GM06990 (cell line): ENCODE measurements at regions not wholly inside any gene's neighbourhood (a gene's known extent, or its start where the extent isn't known, plus 50 kb on each side); places are given as distances from the start of the nearest gene placed in this dataset.

Experiments
- DNase-seq: peaks from one replicate; pipeline ENCODE4 v3.0.0-alpha.2; 2011; ENCODE audit not compliant: insufficient read length; ENCODE audit errors: extremely low read depth
- H3K27me3 ChIP-seq: replicated peaks from 2 replicates; pipeline ENCODE4 v1.6.0; 2011; ENCODE audit warnings: low read length; ENCODE audit not compliant: control insufficient read depth, insufficient read depth
- H3K36me3 ChIP-seq: 2 replicates; pipeline ENCODE4 v1.5.1; 2011; ENCODE audit warnings: low read length; ENCODE audit not compliant: control insufficient read depth, insufficient read depth
- H3K4me3 ChIP-seq: replicated peaks from 2 replicates; pipeline ENCODE4 v1.5.1; 2011; ENCODE audit warnings: low read depth, mild to moderate bottlenecking, control low read depth, low read length
- CTCF ChIP-seq: IDR thresholded peaks from 2 replicates; pipeline ENCODE4 v1.5.1; 2011; ENCODE audit warnings: low read length, control low read depth, mild to moderate bottlenecking, inconsistent platforms; ENCODE audit not compliant: insufficient read depth, poor library complexity, severe bottlenecking

DNA sequence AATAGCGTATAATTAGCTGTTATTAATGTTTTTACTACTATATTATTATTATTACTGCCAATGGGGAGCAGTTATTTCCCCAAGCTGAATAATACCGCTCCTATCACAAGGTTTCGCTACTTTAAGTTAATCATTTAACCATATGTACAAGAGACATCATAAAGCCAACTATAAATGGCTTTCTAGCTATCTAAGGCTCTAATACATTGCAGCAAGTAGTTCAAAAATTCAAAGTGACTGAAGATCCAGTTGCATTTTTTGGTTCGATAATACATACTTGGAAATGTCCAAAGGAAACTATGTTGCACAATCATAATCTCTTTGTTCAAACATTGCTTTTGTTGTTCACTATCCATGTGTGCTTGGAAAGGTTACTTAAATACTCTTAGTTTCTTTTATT, 952.0 kb upstream of the MBL2 start:
- TF ChIP-seq CTCF: no peak
- H3K27me3 ChIP-seq: no peaks in the 10 kb centered on the region

DNA sequence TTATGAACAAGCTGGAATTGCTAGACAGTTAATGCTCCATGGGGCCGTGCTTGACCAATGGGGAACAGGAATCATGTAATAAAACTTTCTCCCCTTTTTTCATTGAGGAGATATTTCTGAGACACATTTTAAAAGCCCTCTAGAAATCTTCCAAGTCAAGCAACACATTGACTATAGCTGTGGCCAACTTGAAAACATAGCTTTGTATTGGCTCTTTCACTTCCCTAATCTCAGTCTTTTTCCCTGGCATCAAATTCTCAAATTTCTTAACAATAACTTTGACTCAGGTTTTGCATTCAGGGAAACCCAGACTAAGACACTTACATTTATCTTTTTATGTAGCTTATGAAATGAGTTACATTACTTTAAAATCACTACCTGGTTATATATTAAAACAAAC, 947.1 kb upstream of the MBL2 start:
- Histone ChIP-seq H3K36me3 (no peaks in the 10 kb centered on the region), H3K4me3 (no peak overlapping the region), H3K27me3 (no peaks in the 10 kb centered on the region)
- no peak for DNase-seq
- no peak for TF ChIP-seq CTCF

More for the DNA sequence above, 952.0 kb upstream of the MBL2 start:
- no peak for DNase-seq
- Histone ChIP-seq H3K36me3 (no peaks in the 10 kb centered on the region), H3K4me3 (no peak overlapping the region)

- DNase-seq: no peak
- Histone ChIP-seq H3K27me3 (no peaks in the 10 kb centered on the region), H3K4me3 (no peak overlapping the region), H3K36me3 (no peaks in the 10 kb centered on the region)
- TF ChIP-seq CTCF: no peak
These were observed 943.6 kb upstream of the MBL2 start for GRCh38 chr10:53716156-53716555.

DNA sequence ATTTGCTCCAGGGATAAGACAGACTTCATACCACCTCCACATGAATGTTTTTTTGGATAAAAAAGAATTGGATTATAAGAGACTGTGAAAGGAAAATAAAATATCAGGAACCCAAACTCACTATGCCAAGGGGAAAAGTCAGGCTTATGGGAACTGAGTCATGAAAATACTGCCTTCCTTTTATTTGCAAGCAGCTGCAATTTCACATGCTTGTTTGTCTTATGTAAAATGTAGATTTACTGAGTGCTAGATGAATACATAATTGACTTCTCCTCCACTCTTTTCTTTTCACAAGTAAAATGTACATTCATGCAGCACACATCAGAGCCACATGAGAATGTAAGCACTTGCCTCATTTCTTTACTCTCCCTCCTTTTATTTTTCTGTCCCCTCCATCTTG, 940.8 kb upstream of the MBL2 start:
- TF ChIP-seq CTCF: no peak
- H3K36me3 ChIP-seq: no peaks in the 10 kb centered on the region
- H3K4me3 ChIP-seq: no peak overlapping the region
- no peaks in the 10 kb centered on the region for H3K27me3 ChIP-seq
- DNase-seq: no peak

GRCh38 chr10:53702489-53702888, 929.9 kb upstream of the MBL2 start:
- Histone ChIP-seq H3K27me3 (no peaks in the 10 kb centered on the region), H3K4me3 (no peak overlapping the region), H3K36me3 (no peaks in the 10 kb centered on the region)
- no peak for DNase-seq
- no peak for TF ChIP-seq CTCF

GRCh38 chr10:53701213-53701612, 928.6 kb upstream of the MBL2 start:
- Histone ChIP-seq H3K4me3 (no peak overlapping the region), H3K27me3 (no peaks in the 10 kb centered on the region), H3K36me3 (no peaks in the 10 kb centered on the region)
- TF ChIP-seq CTCF: no peak
- DNase-seq: no peak
